HG03457 (cell line): ENCODE measurements at regions not wholly inside any gene's neighbourhood (a gene's known extent, or its start where the extent isn't known, plus 50 kb on each side); places are given as distances from the start of the nearest gene placed in this dataset.
"Not testable (repeated sequence)": the region's sequence is repeated elsewhere in the genome, so short reads cannot be mapped to it uniquely, and the experiment has no call there.

Source experiments
- ATAC-seq: cut with Tn5 transposase; IDR thresholded peaks from one replicate; pipeline ENCODE4 v1.9.1; 2021; ENCODE audit warnings: moderate number of reproducible peaks; ENCODE audit not compliant: unreplicated experiment

GRCh38 chrX:113390531-113390930, 549.9 kb upstream of the AMOT start:
- ATAC-seq, result no peak

- no peak for ATAC-seq
These were observed 549.2 kb upstream of the AMOT start for GRCh38 chrX:113389846-113390245.

- no peak for ATAC-seq
These were observed 544.0 kb upstream of the AMOT start for GRCh38 chrX:113384628-113385027.

- not testable (repeated sequence) for ATAC-seq
These were observed 532.8 kb upstream of the AMOT start for GRCh38 chrX:113373421-113373820.

- ATAC-seq, result no peak
These were observed 529.4 kb upstream of the AMOT start for GRCh38 chrX:113370006-113370405.

- ATAC-seq, result no peak
These were observed 528.4 kb upstream of the AMOT start for GRCh38 chrX:113369056-113369455.

- ATAC-seq, result no peak
These were observed 512.5 kb upstream of the AMOT start for GRCh38 chrX:113353134-113353533.

GRCh38 chrX:113330416-113330815, 489.8 kb upstream of the AMOT start:
- ATAC-seq, result no peak

GRCh38 chrX:113315927-113316326, 475.3 kb upstream of the AMOT start:
- ATAC-seq, result no peak

GRCh38 chrX:113305496-113305895, 464.9 kb upstream of the AMOT start:
- ATAC-seq, result no peak

- no peak for ATAC-seq
These were observed 459.9 kb upstream of the AMOT start for GRCh38 chrX:113300580-113300979.

- no peak for ATAC-seq
These were observed 456.8 kb upstream of the AMOT start for GRCh38 chrX:113297437-113297836.

GRCh38 chrX:113289503-113289902, 448.9 kb upstream of the AMOT start:
- ATAC-seq, result no peak

GRCh38 chrX:113287761-113288160, 447.1 kb upstream of the AMOT start:
- no peak for ATAC-seq

GRCh38 chrX:113275804-113276203, 435.2 kb upstream of the AMOT start:
- ATAC-seq, result no peak

GRCh38 chrX:113274791-113275190, 434.2 kb upstream of the AMOT start:
- no peak for ATAC-seq

GRCh38 chrX:113274345-113274744, 433.7 kb upstream of the AMOT start:
- no peak for ATAC-seq

GRCh38 chrX:113269203-113269602, 428.6 kb upstream of the AMOT start:
- no peak for ATAC-seq

GRCh38 chrX:113260474-113260873, 419.8 kb upstream of the AMOT start:
- ATAC-seq, result no peak

- no peak for ATAC-seq
These were observed 381.7 kb upstream of the AMOT start for GRCh38 chrX:113222305-113222704.

- no peak for ATAC-seq
These were observed 371.4 kb upstream of the AMOT start for GRCh38 chrX:113212052-113212451.

GRCh38 chrX:113202601-113203000, 362.0 kb upstream of the AMOT start:
- no peak for ATAC-seq

GRCh38 chrX:113195949-113196348, 355.3 kb upstream of the AMOT start:
- no peak for ATAC-seq

GRCh38 chrX:113192418-113192817, 351.8 kb upstream of the AMOT start:
- no peak for ATAC-seq
